ENCODE measurements at regions not wholly inside any gene's neighbourhood (a gene's known extent, or its start where the extent isn't known, plus 50 kb on each side); places are given as distances from the start of the nearest gene placed in this dataset.
"Not testable (repeated sequence)": the region's sequence is repeated elsewhere in the genome, so short reads cannot be mapped to it uniquely, and the experiment has no call there.

DNA sequence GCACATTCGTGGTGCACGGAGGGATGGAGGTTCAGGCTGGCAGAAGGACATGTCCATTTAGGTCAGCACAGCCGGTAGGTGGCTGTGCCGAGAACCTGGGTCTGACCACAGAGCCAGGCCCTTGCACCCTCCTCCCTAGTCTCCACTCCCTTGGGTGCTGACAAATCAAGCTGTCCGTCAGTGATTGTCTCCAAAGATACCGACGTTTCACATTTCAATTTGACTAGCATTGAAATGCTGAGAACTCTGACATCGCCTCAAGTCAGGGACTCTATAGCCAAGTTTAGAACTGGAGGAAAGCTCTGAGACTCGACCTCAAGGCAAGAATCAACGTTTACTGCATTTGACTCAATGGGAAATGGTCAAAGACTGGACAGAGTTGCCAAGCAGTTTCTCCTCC is 1321.1 kb downstream of the TBC1D22A start:
- DNase-seq (ENCODE audit: low read depth in 4 of 4, low spot score in 2 of 4) = no peak

DNA sequence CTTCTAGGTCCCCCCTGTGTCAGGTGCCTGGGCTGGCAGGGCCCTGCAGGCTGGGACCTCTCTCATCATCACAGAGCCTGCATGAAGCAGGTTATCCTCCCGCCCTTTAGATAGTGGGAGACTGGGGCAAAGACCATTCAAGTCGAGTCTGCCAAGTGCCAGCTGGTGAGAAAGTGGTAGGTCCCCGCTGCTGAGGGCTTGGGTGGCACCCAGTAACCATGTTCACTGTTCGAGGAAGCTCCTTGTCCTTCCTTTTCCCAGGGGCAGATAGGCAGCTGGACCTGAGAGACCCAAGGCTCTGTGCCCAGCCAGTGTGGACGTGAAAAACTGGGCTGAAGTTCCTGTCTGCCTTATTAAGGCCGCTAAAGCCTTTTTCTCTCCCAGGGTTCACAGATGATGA is 1319.8 kb downstream of the TBC1D22A start:
- no peak for DNase-seq (ENCODE audit: low read depth in 4 of 4, low spot score in 2 of 4)

DNA sequence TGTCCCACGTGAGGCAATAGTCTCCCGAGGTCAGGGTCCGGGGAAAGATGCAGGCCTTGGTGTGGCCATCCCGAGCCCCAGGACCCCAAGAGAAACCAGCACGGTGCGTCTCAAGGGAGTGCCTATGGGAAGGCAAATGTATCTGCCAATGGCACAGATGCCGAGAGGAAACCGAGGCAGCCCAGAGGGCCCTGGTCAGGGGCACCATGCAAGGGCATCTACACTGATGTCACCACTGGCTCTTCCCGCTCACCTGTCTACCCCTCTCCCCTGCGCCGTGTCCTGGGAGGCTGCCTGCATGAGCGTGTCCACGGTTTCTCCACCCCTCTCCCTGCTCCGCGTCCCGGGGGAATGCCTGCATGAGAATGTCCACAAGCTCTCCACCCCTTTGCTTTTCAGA is 1318.8 kb downstream of the TBC1D22A start:
- DNase-seq (ENCODE audit: low read depth in 4 of 4, low spot score in 2 of 4) = no peak

DNA sequence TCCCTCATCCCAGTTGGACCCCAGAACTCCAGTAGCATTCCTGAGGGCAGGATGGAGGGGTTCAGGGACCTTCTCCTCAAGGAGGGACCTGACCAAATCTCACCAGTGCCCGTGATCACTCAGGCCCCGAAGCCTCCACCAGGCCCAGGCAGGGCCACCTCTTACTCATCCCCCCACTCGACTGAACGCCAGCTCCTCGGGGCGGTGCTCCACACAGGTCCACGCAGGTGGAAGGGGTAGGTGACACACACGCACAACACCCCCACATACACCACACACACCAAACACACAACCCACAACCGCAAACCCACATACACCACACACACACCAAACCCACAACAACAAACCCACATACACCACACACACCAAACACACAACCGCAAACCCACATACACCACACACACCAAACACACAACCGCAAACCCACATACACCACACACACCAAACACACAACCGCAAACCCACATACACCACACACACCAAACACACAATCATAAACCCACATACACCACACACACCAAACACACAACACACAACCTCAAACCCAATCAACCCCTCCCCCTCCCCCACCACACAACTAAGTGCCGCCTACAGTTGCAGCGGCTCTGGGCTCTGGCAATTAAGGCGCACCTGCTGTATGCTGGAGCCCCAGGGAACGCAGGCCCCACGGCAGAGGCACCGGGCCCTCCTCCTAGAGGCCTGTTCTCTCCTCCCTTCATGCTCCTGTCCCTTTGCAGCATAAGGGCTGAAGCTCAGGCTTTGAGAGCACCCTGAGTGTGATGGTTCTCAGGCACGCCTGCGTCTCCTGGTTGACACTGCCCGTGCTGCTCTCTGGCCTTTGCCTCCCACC is 1318.1 kb downstream of the TBC1D22A start:
- DNase-seq (ENCODE audit: low read depth in 4 of 4, low spot score in 2 of 4) = no peak

DNA sequence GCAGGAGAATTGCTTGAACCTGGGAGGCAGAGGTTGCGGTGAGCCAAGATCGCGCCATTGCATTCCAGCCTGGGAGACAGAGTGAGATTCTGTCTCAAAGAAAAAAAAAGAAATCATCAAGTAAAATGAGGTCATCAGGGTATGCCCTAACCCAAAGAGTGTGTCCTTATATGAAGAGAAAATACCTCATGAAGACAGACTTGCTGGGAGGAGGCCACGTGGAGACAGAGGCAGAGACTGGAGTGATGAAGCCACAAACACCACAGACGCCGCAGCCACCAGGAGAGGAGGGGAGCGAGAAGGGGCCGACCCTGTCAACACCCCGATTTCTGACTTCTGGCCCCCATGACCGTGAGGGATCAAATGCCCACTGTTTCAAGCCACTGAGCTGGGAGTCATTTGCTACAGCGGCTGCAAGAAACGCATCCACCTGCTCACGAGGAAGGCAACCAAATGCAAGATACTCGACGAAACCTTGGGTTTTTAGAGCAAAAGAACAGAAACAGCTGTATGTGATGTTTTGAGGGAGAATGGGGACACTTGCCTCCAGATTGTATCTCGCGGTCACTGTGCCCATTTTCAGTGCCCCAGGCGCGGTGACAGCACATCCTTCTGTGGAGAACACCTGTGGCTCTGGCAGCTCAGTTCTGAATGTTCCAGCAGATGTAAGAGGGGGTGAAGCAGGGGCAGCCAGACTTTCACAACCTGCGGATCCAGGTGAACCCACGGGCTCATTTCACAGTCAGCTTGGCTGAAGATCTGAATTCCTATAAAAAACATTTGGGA is 1317.2 kb downstream of the TBC1D22A start:
- DNase-seq (ENCODE audit: low read depth in 4 of 4, low spot score in 2 of 4) = no peak

DNA sequence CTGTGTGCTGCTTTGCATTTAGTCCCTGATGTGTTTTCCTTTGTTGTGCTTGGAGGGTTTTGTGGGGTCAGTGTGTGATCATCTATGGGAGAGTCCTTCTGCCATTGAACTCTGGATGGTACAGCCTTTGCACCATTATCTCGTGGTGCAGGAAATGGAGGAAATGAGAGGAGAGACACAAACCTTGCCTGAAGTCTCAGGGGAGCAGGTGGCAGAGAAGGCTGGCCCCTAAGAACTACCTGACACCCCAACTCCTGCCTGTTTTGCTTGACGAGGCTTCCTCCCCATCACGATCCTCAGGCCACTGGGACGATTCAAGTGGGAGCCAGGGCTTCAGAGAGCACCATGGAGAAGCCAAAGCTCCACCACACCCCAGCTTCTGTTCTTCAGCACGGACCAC is 1316.4 kb downstream of the TBC1D22A start:
- DNase-seq (ENCODE audit: low read depth in 4 of 4, low spot score in 2 of 4) = no peak

DNA sequence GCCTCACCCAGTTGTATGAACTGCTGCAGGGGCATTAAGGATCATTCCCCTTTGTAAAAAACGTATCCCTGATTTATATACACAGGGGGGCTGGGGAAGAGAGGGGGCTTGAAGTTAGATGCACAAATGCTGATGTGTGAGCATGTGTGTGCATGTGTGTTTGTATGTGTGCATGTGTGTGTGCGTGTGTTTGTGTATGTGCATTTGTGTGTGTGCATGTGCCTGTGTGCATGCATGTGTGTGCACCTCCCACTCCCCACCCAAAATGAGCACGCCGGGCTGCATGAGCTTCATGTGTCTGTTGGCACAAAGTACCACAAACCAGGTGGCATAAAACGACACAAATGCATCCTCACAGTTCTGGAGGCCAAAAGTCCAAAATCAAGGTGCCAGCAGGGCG is 1315.2 kb downstream of the TBC1D22A start:
- DNase-seq (ENCODE audit: low read depth in 4 of 4, low spot score in 2 of 4) = no peak

DNA sequence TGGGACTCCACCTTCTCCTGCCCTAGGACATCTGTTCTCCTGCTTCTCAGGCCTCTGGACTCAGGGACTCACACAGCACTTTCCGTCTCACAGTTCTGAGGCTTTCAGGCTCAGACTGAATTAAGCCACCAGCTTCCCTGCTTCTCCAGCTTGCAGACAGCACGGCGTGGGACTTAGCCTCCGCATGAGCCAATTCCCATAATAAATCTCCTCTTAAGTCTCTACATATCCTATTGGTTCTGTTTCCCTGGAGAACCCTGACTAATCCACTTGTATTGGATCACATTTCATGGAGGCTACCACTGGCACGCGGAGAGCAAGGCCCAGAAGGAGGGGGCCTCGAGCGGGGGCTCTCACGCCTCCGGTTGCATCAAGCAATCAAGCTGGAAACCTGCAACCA is 1313.6 kb downstream of the TBC1D22A start:
- DNase-seq (ENCODE audit: low read depth in 4 of 4, low spot score in 2 of 4) = no peak

DNA sequence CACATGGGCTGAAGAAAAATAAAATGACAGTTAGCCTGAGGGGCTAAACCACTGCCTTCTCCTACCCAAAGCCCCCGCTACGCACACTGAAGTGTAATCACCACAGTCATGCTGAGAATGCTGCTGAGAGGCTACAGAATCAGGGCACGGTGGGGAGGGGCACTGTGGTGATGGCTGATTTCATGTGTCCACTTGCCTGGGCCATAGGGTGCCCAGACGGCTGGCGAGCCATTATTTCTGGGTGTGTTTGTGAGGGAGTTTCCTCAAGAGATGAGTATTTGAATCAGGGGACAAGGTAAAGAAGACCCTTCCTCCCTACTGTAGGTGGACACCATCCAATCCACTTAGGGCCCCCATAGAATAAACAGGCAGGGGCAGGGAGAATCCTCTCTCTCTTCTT is 1313.2 kb downstream of the TBC1D22A start:
- DNase-seq (ENCODE audit: low read depth in 4 of 4, low spot score in 2 of 4) = no peak

DNA sequence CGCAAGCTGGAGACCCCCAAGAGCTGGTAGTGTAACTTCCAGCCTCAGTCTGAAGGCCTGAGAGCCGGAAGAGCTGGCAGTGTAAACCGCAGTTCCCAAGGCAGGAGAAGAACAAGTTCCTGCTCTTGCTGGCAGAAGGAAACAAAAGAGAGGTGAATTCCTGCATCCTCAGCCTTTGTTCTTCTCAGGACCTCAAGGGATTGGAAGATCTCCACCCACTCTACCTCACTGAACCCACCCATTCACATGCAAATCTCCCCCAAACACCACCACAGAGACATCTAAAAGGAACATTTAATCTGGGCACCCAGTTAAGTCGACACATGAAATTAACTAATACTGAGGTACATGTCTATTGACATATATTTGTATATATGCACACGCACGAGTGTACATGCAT is 1310.3 kb downstream of the TBC1D22A start:
- DNase-seq (ENCODE audit: low read depth in 4 of 4, low spot score in 2 of 4) = no peak

DNA sequence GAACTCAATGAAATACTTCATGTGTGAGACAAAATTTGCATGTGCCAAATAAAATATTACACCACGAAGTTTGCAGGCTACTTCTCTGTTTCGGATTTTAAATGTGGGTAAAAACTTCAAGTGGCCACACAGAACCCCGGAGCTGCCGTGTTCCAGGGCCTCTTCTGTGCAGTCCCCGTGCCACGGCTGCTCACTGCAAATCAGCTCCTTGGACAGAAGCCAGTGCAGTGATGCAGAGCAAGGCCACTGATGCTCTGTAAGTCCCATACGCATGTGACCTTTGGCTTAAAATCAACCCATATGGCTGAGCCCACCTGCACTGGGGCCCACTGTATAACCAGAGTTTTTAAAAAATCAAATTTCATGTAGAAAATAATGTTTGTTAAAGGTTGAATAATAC is 1309.4 kb downstream of the TBC1D22A start:
- no peak for DNase-seq (ENCODE audit: low read depth in 4 of 4, low spot score in 2 of 4)

DNA sequence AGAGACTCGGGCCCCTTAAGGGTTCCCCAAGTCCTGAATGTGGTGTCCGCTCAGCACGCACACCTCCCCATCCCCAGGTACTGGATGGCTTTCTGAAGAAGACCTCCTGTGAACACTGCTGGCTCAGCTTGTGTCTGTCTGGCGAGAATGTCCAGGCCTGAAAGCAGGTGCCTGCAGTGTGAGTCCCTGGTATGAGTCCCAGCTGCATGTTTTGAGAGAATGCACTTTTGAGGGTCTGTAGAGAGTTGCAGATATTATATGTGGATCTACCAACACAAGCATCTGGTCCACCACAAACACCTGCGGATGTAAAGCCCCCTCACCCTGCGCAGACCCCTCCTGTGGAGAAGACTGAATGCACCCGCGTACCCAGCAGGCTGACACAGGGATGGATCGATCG is 1308.9 kb downstream of the TBC1D22A start:
- no peak for DNase-seq (ENCODE audit: low read depth in 4 of 4, low spot score in 2 of 4)

DNA sequence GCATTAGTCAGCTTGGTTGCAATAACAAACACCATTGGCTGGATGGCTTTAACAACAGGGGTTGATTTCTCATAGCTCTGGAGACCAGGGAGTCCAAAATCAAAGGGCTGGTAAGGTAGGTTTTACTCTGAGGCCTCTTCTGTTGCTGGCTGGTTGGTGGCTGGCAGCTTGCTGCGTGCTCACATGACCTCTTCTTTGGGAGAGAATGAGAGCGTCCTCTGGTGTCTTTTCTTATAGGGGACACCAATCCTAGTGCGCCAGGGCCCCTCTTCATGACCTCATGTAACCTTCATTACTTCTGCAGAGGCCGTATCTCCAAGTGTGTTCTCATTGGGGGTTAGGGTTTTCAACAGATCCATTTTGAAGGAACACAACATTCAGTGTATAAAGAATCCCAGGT is 1308.3 kb downstream of the TBC1D22A start:
- DNase-seq (ENCODE audit: low read depth in 4 of 4, low spot score in 2 of 4) = no peak

DNA sequence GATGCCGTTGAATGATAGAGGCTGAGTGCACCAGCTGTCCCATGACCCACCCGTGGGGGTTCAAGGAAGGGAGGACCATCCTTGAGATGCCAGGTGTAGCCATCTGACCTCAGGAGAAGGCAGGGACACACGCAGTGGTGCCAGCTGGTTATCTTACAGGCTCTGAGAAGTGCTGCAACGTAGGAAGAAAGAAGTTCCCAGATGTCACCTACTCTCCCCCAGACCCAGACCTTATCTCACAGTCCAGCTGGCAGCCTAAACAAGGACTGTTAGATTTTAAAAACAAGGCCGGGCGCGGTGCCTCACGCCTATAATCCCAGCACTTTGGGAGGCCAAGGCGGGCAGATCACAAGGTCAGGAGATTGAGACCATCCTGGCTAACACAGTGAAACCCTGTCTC is 1307.6 kb downstream of the TBC1D22A start:
- DNase-seq (ENCODE audit: low read depth in 4 of 4, low spot score in 2 of 4) = no peak

DNA sequence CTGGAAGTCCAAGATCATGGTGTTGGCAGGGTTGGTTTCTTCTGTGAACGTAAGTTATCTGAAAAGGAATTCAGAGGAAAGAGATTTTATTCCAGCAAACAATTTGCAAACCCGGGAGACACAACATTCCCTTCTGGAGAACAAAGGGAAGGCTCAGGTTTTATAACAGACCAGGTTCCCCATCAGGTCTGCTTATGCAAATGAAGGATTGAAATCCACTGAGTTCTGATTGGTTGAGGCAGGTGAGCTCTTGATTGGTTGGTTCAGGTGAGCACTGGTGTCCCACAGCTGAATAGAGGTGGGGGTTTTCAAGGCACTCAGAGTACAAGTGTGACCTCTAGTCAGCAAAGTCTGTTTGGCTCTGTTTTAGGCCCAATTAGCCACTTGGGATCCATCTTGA is 1306.8 kb downstream of the TBC1D22A start:
- no peak for DNase-seq (ENCODE audit: low read depth in 4 of 4, low spot score in 2 of 4)

DNA sequence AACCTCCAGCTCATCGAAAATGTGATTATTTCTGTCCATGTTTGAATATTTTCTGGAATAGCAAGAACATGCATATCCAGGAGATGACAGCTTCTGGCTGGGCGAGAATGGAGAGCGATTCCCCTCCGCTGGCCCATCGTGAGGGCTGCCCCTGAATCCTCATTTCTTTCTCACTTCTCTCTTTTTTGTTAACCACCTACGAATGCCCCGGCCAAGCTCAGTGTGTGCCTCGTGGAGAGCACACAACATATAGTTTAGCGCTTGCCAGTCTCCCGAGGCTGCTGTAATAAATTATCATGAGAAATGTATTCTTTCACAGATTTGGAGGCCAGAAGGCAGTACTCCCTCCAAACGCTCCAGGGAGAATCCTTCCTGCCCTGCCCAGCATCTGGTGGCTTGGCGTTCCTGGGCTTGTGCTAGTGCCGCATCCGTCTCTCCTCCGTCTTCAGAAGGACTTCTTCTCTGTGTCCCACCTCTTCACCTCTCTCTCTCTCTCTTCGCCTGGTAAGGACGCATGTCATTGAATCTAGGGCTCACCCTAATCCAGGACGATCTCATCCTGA is 1306.0 kb downstream of the TBC1D22A start:
- no peak for DNase-seq (ENCODE audit: low read depth in 4 of 4, low spot score in 2 of 4)

DNA sequence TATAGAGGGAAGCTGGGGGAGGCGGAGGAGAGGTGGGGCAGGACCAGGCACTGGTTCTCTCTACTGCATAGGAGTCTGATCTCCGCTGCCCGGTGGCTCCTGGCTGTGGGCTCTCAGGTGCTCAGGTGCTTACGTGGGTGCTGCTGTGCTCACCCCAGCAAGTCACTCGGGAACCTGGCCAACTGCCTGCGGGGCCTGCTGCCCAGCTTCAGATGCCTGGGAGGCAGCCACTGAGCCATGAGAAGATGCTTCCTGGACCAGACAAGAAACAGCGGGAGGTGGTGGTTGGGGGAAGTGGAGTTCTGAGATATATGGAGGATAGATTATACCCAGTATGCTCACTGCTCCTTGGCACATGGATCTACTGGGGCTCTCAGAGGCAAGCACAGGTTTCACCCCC is 1303.4 kb downstream of the TBC1D22A start:
- no peak for DNase-seq (ENCODE audit: low read depth in 4 of 4, low spot score in 2 of 4)

DNA sequence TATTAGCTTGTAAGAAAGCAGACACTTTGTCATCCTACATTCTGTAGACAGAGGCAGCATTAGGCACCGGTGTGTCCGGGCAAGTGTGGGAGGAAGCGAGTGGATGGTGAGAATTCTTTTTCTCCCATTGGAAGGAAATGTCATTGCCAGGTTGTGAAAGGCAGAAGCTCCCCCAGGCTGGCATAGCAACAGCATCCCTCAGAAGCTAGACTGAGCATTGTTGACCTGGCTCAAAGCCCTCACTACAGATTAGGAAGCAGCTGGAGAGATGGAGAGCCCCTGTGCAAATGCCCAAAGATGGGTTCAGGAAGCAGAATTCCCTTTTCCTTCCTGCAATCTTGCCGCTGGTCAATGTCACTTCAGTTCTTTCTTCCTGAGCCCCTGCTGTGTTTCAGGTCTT is 1299.3 kb downstream of the TBC1D22A start:
- no peak for DNase-seq (ENCODE audit: low read depth in 4 of 4, low spot score in 2 of 4)

DNA sequence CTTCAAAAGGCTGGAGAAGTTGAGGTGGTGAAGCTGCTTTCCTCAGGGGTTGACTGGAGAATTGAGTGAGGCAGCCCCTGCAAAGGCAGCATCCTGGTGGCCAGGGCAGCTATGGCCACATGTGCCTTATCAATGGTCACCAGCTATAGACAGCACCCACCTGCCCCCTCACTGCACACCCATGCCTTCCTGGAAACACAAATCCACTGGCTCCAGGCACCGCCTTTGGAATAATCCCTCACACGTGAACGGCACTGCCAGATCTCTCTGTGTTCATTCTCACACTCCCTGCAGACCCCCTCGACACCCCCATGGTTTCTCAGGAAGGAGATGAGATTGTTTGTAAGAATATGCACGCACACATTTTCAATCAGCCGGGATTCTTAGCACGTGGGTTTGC is 1297.8 kb downstream of the TBC1D22A start:
- no peak for DNase-seq (ENCODE audit: low read depth in 4 of 4, low spot score in 2 of 4)

DNA sequence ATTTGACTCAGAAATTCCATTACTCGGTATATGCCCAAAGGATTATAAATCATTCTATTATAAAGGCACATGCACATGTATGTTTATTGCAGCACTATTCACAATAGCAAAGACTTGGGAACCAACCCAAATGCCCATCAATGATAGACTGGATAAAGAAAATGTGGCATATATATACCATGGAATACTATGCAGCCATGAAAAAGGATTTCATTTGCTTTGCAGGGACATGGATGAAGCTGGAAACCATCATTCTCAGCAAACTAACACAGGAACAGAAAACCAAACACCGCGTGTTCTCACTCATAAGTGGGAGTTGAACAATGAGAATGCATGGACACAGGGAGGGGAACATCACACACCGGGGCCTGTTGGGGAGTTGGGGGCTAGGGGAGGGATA is 1297.1 kb downstream of the TBC1D22A start:
- DNase-seq (ENCODE audit: low read depth in 4 of 4, low spot score in 2 of 4) = not testable (repeated sequence)

DNA sequence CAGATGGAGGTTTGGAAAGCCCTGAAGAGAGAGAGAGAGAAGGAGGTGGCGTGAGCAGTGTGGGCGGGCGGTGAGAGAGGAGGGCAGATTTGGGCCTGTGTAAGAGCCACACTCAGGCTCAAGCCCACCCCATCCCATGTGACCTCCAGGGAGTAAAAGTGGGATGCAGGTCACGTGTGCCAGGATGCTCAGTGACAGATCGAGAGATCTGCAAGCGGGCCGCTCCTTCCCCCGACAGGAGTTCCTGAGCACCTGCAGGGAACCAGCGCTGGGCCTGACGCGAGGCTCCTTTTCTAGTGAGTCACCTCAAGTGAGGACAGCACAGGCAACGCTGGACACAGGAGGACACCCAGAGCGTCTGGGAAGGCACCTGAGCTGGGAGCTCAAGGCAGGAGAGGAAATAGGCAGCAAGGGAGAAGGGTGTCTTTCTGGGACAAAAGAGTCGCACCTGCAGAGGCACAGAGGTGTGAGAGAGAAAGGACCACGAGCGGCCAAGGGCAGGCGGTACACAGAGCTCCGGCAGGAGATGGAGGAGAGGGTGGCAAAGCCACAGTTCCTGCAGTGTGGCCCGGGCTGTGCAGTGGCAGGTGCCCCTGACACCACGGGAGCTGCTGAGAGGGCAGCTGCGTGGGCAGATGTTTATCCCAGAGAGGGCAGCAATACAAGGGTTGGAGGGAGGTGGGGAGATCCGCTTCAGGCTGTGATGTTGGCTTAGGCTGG is 1294.8 kb downstream of the TBC1D22A start:
- DNase-seq (ENCODE audit: low read depth in 4 of 4, low spot score in 2 of 4) = no peak

Measured in left renal cortex interstitium (tissue), 4 donors.